ENCODE measurements at regions not wholly inside any gene's neighbourhood (a gene's known extent, or its start where the extent isn't known, plus 50 kb on each side); places are given as distances from the start of the nearest gene placed in this dataset.

GRCh38 chr9:99389087-99390033, 167.3 kb downstream of the SEC61B start:
- no peak for DNase-seq (ENCODE audit: low read depth in 1 of 2, low spot score in 1 of 2)
- WGBS (ENCODE audit: missing lambda C conversion rate): 40% methylated on average over 10 of the region's 10 CpGs
- TF ChIP-seq FOXS1 (CRISPR knock-in tag; IDR thresholded peaks at IDR 0.05): no peak
- TF ChIP-seq MYC (IDR thresholded peaks at IDR 0.05; ENCODE audit: borderline replicate concordance, low read length): no peak
- TF ChIP-seq ZSCAN20 (CRISPR knock-in tag; IDR thresholded peaks at IDR 0.05): no peak
- no peak for TF ChIP-seq FOSL2 (IDR thresholded peaks at IDR 0.05)
- TF ChIP-seq FOSL2 (CRISPR knock-in tag; IDR thresholded peaks at IDR 0.05): no peak
- no peak for TF ChIP-seq MAFK (IDR thresholded peaks at IDR 0.05; ENCODE audit: partially characterized antibody)
- TF ChIP-seq JUN (IDR thresholded peaks at IDR 0.05): no peak
- TF ChIP-seq SMC3 (IDR thresholded peaks at IDR 0.05): no peak
- no peak for TF ChIP-seq SREBF2 (IDR thresholded peaks at IDR 0.05)
- TF ChIP-seq MAZ (IDR thresholded peaks at IDR 0.05; ENCODE audit: borderline replicate concordance, low read depth, low read length): no peak
- TF ChIP-seq EHMT2 (IDR thresholded peaks at IDR 0.05; ENCODE audit: low read depth): no peak
- no peak for TF ChIP-seq POLR2A (IDR thresholded peaks at IDR 0.05; ENCODE audit: low read length)
- TF ChIP-seq JUNB (IDR thresholded peaks at IDR 0.05): no peak
- TF ChIP-seq POLR2AphosphoS2 (conservative IDR thresholded peaks at IDR 0.05; ENCODE audit: low read length): no peak
- TF ChIP-seq ZFP36 (IDR thresholded peaks at IDR 0.05; ENCODE audit: borderline replicate concordance, partially characterized antibody): no peak
- TF ChIP-seq RNF2 (IDR thresholded peaks at IDR 0.05; ENCODE audit: borderline replicate concordance, low read depth): no peak
- TF ChIP-seq BHLHE40 (IDR thresholded peaks at IDR 0.05; ENCODE audit: low read depth, low read length): no peak
- no peak for TF ChIP-seq HOXA7 (CRISPR knock-in tag; IDR thresholded peaks at IDR 0.05)
- TF ChIP-seq CHD2 (IDR thresholded peaks at IDR 0.05; ENCODE audit: low read length, partially characterized antibody): no peak
- TF ChIP-seq CBX2 (IDR thresholded peaks at IDR 0.05; ENCODE audit: borderline replicate concordance, low read depth): no peak
- no peak for TF ChIP-seq CEBPB (IDR thresholded peaks at IDR 0.05)
- Histone ChIP-seq H3K4me3 (no peak overlapping the region), H3K27ac (no peak overlapping the region), H3K9me3 (no peaks in the 10 kb centered on the region), H3K4me2 (no peak overlapping the region), H3K4me1 (no peaks in the 10 kb centered on the region)
- no peak for FAIRE-seq
- CTCF ChIA-PET: interaction anchor here (1.0 kb wide), 1 partner anchor 13 kb away, joined by 3 read pairs; no protein-coding TSS in a partner anchor
- POLR2A ChIA-PET: no interaction called here
- ATAC-seq: no peak

GRCh38 chr9:99391937-99392594, 170.0 kb downstream of the SEC61B start:
- Histone ChIP-seq H3K4me2 (no peak overlapping the region), H3K27ac (no peak overlapping the region), H3K4me1 (no peaks in the 10 kb centered on the region), H3K9me3 (no peaks in the 10 kb centered on the region), H3K4me3 (no peak overlapping the region)
- ATAC-seq: no peak
- DNase-seq (ENCODE audit: low read depth in 1 of 2, low spot score in 1 of 2): no peak
- no peak for FAIRE-seq
- ChIA-PET POLR2A (no interaction called here), CTCF (no interaction called here)
- WGBS (ENCODE audit: missing lambda C conversion rate): 56% methylated on average over 6 of the region's 6 CpGs
- TF ChIP-seq RCOR1 (IDR thresholded peaks at IDR 0.05; ENCODE audit: low read depth, low read length) (no peak), CHD4 (IDR thresholded peaks at IDR 0.05; ENCODE audit: borderline replicate concordance) (no peak), HOXB5 (CRISPR knock-in tag; IDR thresholded peaks at IDR 0.05) (no peak), JUNB (IDR thresholded peaks at IDR 0.05) (no peak), CHD2 (IDR thresholded peaks at IDR 0.05; ENCODE audit: low read length, partially characterized antibody) (no peak), SREBF2 (IDR thresholded peaks at IDR 0.05) (no peak), PBX3 (IDR thresholded peaks at IDR 0.05) (no peak), MAFK (IDR thresholded peaks at IDR 0.05; ENCODE audit: partially characterized antibody) (no peak), POLR2AphosphoS2 (conservative IDR thresholded peaks at IDR 0.05; ENCODE audit: low read length) (no peak), HMGXB4 (CRISPR knock-in tag; IDR thresholded peaks at IDR 0.05; ENCODE audit: borderline replicate concordance) (no peak), CEBPB (IDR thresholded peaks at IDR 0.05) (no peak)
